Loucy (cell line): ENCODE measurements at regions not wholly inside any gene's neighbourhood (a gene's known extent, or its start where the extent isn't known, plus 50 kb on each side); places are given as distances from the start of the nearest gene placed in this dataset.

Experiments used
- H2AFZ ChIP-seq: fragments of 200-600 bp; sonication (generic); 2 replicates; pipeline ENCODE4 v1.6.0; 2016; ENCODE audit warnings: antibody characterized with exemption, mild to moderate bottlenecking, low read length, moderate library complexity
- H3F3A ChIP-seq: fragments of 200-600 bp; 2 replicates; pipeline ENCODE4 v1.6.0; 2016; ENCODE audit warnings: antibody characterized with exemption, low read depth, mild to moderate bottlenecking
- H3K27me3 ChIP-seq: fragments of 200-600 bp; sonication (generic); 2 replicates; pipeline ENCODE4 v1.6.1; 2014; ENCODE audit warnings: low read length, mild to moderate bottlenecking; ENCODE audit not compliant: insufficient read depth, poor library complexity, severe bottlenecking
- H3K36me3 ChIP-seq: fragments of 200-600 bp; sonication (generic); 2 replicates; pipeline ENCODE4 v1.6.1; 2016; ENCODE audit warnings: low read length; ENCODE audit not compliant: insufficient read depth
- H3K4me1 ChIP-seq: fragments of 200-600 bp; sonication (generic); 2 replicates; pipeline ENCODE4 v1.5.1; 2014; ENCODE audit warnings: low read length, mild to moderate bottlenecking; ENCODE audit not compliant: insufficient read depth, poor library complexity, severe bottlenecking
- H3K4me2 ChIP-seq: fragments of 200-600 bp; sonication (generic); 2 replicates; pipeline ENCODE4 v1.6.0; 2014; ENCODE audit warnings: antibody characterized with exemption, low read length, low read depth, mild to moderate bottlenecking; ENCODE audit not compliant: poor library complexity, severe bottlenecking
- H3K4me3 ChIP-seq: fragments of 200-600 bp; sonication (generic); 2 replicates; pipeline ENCODE4 v1.5.1; 2014; ENCODE audit warnings: low read length, mild to moderate bottlenecking, mixed read lengths; ENCODE audit not compliant: poor library complexity, severe bottlenecking
- H3K79me2 ChIP-seq: fragments of 200-600 bp; sonication (generic); 2 replicates; pipeline ENCODE4 v1.6.1; 2014; ENCODE audit warnings: low read length; ENCODE audit not compliant: insufficient read depth
- H3K9ac ChIP-seq: fragments of 200-600 bp; sonication (generic); 2 replicates; pipeline ENCODE4 v1.6.0; 2014; ENCODE audit warnings: mild to moderate bottlenecking, low read depth, low read length, moderate library complexity; ENCODE audit not compliant: poor library complexity, severe bottlenecking
- H3K9me2 ChIP-seq: fragments of 200-600 bp; sonication (generic); replicated peaks from 2 replicates; pipeline ENCODE4 v1.6.1; 2016; ENCODE audit warnings: low read depth, low read length, mixed read lengths
- H3K9me3 ChIP-seq: fragments of 200-600 bp; sonication (generic); 2 replicates; pipeline ENCODE4 v1.6.1; 2014; ENCODE audit warnings: mild to moderate bottlenecking, antibody characterized with exemption, low read length, low read depth; ENCODE audit not compliant: insufficient read depth
- H4K20me1 ChIP-seq: fragments of 200-600 bp; sonication (generic); 2 replicates; pipeline ENCODE4 v1.6.0; 2014; ENCODE audit warnings: antibody characterized with exemption, low read length, mild to moderate bottlenecking; ENCODE audit not compliant: insufficient read depth, poor library complexity, severe bottlenecking
- CTCF ChIP-seq: fragments of 200-600 bp; sonication (generic); conservative IDR thresholded peaks from 2 replicates; pipeline ENCODE4 v1.5.1; 2014; ENCODE audit warnings: mild to moderate bottlenecking, antibody characterized with exemption, low read length
- EZH2phosphoT487 ChIP-seq: fragments of 200-600 bp; IDR thresholded peaks from 2 replicates; pipeline ENCODE4 v1.6.1; 2018; ENCODE audit warnings: antibody characterized with exemption, mild to moderate bottlenecking, moderate library complexity, borderline replicate concordance

- Histone ChIP-seq H3K36me3 (no peaks in the 10 kb centered on the region), H3K9ac (no peak overlapping the region), H3K9me2 (no peaks in the 10 kb centered on the region), H3K4me3 (no peak overlapping the region), H3K4me2 (no peak overlapping the region), H4K20me1 (no peaks in the 10 kb centered on the region), H3K79me2 (no peaks in the 10 kb centered on the region), H3K27me3 (no peaks in the 10 kb centered on the region), H3F3A (no peaks in the 10 kb centered on the region), H3K9me3 (no peaks in the 10 kb centered on the region), H3K4me1 (no peaks in the 10 kb centered on the region), H2AFZ (no peak overlapping the region)
- TF ChIP-seq CTCF = no peak
- no peak for TF ChIP-seq EZH2phosphoT487
Observed at GRCh38 chr20:22866812-22867341, 168.2 kb upstream of the SSTR4 start.

GRCh38 chr20:22878166-22878565, 156.9 kb upstream of the SSTR4 start:
- Histone ChIP-seq H4K20me1 (no peaks in the 10 kb centered on the region), H3K9ac (no peak overlapping the region), H3K9me3 (no peaks in the 10 kb centered on the region), H3K4me1 (no peaks in the 10 kb centered on the region), H3K4me2 (no peak overlapping the region), H3K4me3 (no peak overlapping the region), H3F3A (no peaks in the 10 kb centered on the region), H3K27me3 (no peaks in the 10 kb centered on the region), H3K79me2 (no peaks in the 10 kb centered on the region), H2AFZ (no peak overlapping the region), H3K36me3 (no peaks in the 10 kb centered on the region), H3K9me2 (no peaks in the 10 kb centered on the region)
- TF ChIP-seq EZH2phosphoT487 (no peak), CTCF (no peak)

- Histone ChIP-seq H3K9ac (no peak overlapping the region), H3K27me3 (no peaks in the 10 kb centered on the region), H3K4me3 (no peak overlapping the region), H3K9me3 (no peaks in the 10 kb centered on the region), H3K4me1 (no peaks in the 10 kb centered on the region), H4K20me1 (no peaks in the 10 kb centered on the region), H3K79me2 (no peaks in the 10 kb centered on the region), H3K9me2 (no peaks in the 10 kb centered on the region), H2AFZ (no peak overlapping the region), H3K36me3 (no peaks in the 10 kb centered on the region), H3F3A (no peaks in the 10 kb centered on the region), H3K4me2 (no peak overlapping the region)
- no peak for TF ChIP-seq EZH2phosphoT487
- no peak for TF ChIP-seq CTCF
Observed at GRCh38 chr20:22880277-22880676, 154.8 kb upstream of the SSTR4 start.
